B cell (primary cell): ENCODE measurements at regions not wholly inside any gene's neighbourhood (a gene's known extent, or its start where the extent isn't known, plus 50 kb on each side); places are given as distances from the start of the nearest gene placed in this dataset.

Experiments used
- CTCF ChIP-seq: fragments of 200-600 bp; IDR thresholded peaks from one replicate; pipeline ENCODE4 v1.8.0; 2022; ENCODE audit warnings: antibody characterized with exemption, mild to moderate bottlenecking
- EZH2 ChIP-seq: IDR thresholded peaks from 2 replicates; pipeline ENCODE4 v1.6.1; 2012; ENCODE audit warnings: borderline replicate concordance, low read depth, mild to moderate bottlenecking, moderate library complexity, low read length; ENCODE audit not compliant: insufficient read depth, poor library complexity, severe bottlenecking

GRCh38 chr3:105222568-105223093, 144.1 kb upstream of the ALCAM start:
- TF ChIP-seq CTCF (no peak), EZH2 (no peak)
